Kidney (tissue), 13 donors: ENCODE measurements at regions not wholly inside any gene's neighbourhood (a gene's known extent, or its start where the extent isn't known, plus 50 kb on each side); places are given as distances from the start of the nearest gene placed in this dataset.

Source experiments
- DNase-seq, 5 donors: peaks; one replicate each; pipeline ENCODE4 v3.0.0-alpha.2; 2013 to 2020
- FAIRE-seq: peaks from 2 replicates; lab custom pipeline; 2012; peaks lifted over from hg19 to GRCh38; lab: Jason Lieb, UNC
- H3K27ac ChIP-seq, 2 donors: one replicate each; pipeline ENCODE4 v1.7.0; 2013; ENCODE audit warnings: low read depth in 2 of 2, low read length in 2 of 2, inconsistent platforms in 1 of 2
- H3K27me3 ChIP-seq: one replicate; pipeline ENCODE4 v1.7.1; 2013; ENCODE audit warnings: low read length, inconsistent platforms; ENCODE audit not compliant: control insufficient read depth, insufficient read depth
- H3K36me3 ChIP-seq, 3 donors: one replicate each; pipeline versions ENCODE4 v1.7.0 to v1.7.1; 2013; ENCODE audit warnings: low read length in 3 of 3, control low read depth in 1 of 3, inconsistent platforms in 1 of 3; ENCODE audit not compliant: insufficient read depth in 3 of 3, control insufficient read depth in 2 of 3
- H3K4me1 ChIP-seq, 3 donors: one replicate each; pipeline versions ENCODE4 v1.7.0 to v1.7.1; 2013; ENCODE audit warnings: low read length in 3 of 3, inconsistent platforms in 1 of 3, low read depth in 1 of 3; ENCODE audit not compliant: control insufficient read depth in 2 of 3, insufficient read depth in 2 of 3
- H3K4me3 ChIP-seq, 3 donors: one replicate each; pipeline versions ENCODE4 v1.7.0 to v1.8.1; 2013; ENCODE audit warnings: low read length in 3 of 3, control low read depth in 1 of 3, inconsistent platforms in 1 of 3
- H3K9ac ChIP-seq, 3 donors: one replicate each; pipeline versions ENCODE4 v1.7.0 to v1.7.1; 2013; ENCODE audit warnings: low read length in 3 of 3, control low read depth in 1 of 3, inconsistent platforms in 1 of 3
- H3K9me3 ChIP-seq, 3 donors: one replicate each; pipeline versions ENCODE4 v1.7.0 to v1.7.1; 2013; ENCODE audit warnings: low read length in 3 of 3, control low read depth in 1 of 3, inconsistent platforms in 1 of 3; ENCODE audit not compliant: control insufficient read depth in 2 of 3, insufficient read depth in 1 of 3
- CTCF ChIP-seq: IDR thresholded peaks from 3 replicates; pipeline ENCODE4 v1.5.1; 2012; ENCODE audit warnings: mild to moderate bottlenecking, moderate library complexity, borderline replicate concordance; ENCODE audit not compliant: insufficient read depth; ENCODE audit errors: extremely low read depth
- intact Hi-C: fragments of 100-400 bp; cut with DNase I; formaldehyde crosslinking; loops from one replicate; pipeline ENCODE4 v1.11.1; 2022
- donor health status: control.
- donor health status: control.
- donor health status: control.
- donor health status: control.
- donor health status: control.
- donor health status: DM: yes; HTN: yes; CAD: no.
- donor health status: Normal renal cell carcinoma (clear cell type).

GRCh38 chr9:1718836-1719235, 296.3 kb upstream of the SMARCA2 start:
- Histone ChIP-seq H3K27ac (no peak overlapping the region), H3K4me1 (no peaks in the 10 kb centered on the region), H3K4me3 (no peak overlapping the region), H3K9me3 (no peaks in the 10 kb centered on the region), H3K27me3 (no peaks in the 10 kb centered on the region), H3K9ac (no peak overlapping the region), H3K36me3 (no peaks in the 10 kb centered on the region)
- no peak for TF ChIP-seq CTCF
- FAIRE-seq = no peak
- intact Hi-C loops = no loop called here
- no peak for DNase-seq

GRCh38 chr9:1721196-1721595, 294.0 kb upstream of the SMARCA2 start:
- no peak overlapping the region for H3K4me3 ChIP-seq
- no peak overlapping the region for H3K9ac ChIP-seq
- no peak overlapping the region for H3K27ac ChIP-seq
- intact Hi-C loops = no loop called here
- no peaks in the 10 kb centered on the region for H3K9me3 ChIP-seq
- H3K36me3 ChIP-seq = no peaks in the 10 kb centered on the region
- TF ChIP-seq CTCF = no peak
- DNase-seq (no peak), FAIRE-seq (no peak)
- H3K27me3 ChIP-seq = no peaks in the 10 kb centered on the region
- H3K4me1 ChIP-seq = no peaks in the 10 kb centered on the region

- Histone ChIP-seq H3K9me3 (no peaks in the 10 kb centered on the region), H3K4me1 (no peaks in the 10 kb centered on the region), H3K27ac (no peak overlapping the region), H3K9ac (no peak overlapping the region), H3K4me3 (no peak overlapping the region), H3K27me3 (no peaks in the 10 kb centered on the region), H3K36me3 (no peaks in the 10 kb centered on the region)
- FAIRE-seq = no peak
- DNase-seq = no peak
- TF ChIP-seq CTCF = no peak
- intact Hi-C loops = no loop called here
These were observed 292.7 kb upstream of the SMARCA2 start for GRCh38 chr9:1722404-1722803.

GRCh38 chr9:1723522-1724015, 291.6 kb upstream of the SMARCA2 start:
- no peak for TF ChIP-seq CTCF
- H3K9ac ChIP-seq = no peak overlapping the region
- no peaks in the 10 kb centered on the region for H3K36me3 ChIP-seq
- no peaks in the 10 kb centered on the region for H3K4me1 ChIP-seq
- no peak for FAIRE-seq
- no peaks in the 10 kb centered on the region for H3K27me3 ChIP-seq
- intact Hi-C loops = no loop called here
- H3K9me3 ChIP-seq = no peaks in the 10 kb centered on the region
- no peak for DNase-seq
- no peak overlapping the region for H3K27ac ChIP-seq
- no peak overlapping the region for H3K4me3 ChIP-seq
